GM18519 (cell line): ENCODE measurements at regions not wholly inside any gene's neighbourhood (a gene's known extent, or its start where the extent isn't known, plus 50 kb on each side); places are given as distances from the start of the nearest gene placed in this dataset.
"Not testable (repeated sequence)": the region's sequence is repeated elsewhere in the genome, so short reads cannot be mapped to it uniquely, and the experiment has no call there.

Experiments used
- ATAC-seq: cut with Tn5 transposase; IDR thresholded peaks from one replicate; pipeline ENCODE4 v1.9.1; 2021; ENCODE audit warnings: mild to moderate bottlenecking, moderate library complexity; ENCODE audit not compliant: unreplicated experiment, low FRiP score

DNA sequence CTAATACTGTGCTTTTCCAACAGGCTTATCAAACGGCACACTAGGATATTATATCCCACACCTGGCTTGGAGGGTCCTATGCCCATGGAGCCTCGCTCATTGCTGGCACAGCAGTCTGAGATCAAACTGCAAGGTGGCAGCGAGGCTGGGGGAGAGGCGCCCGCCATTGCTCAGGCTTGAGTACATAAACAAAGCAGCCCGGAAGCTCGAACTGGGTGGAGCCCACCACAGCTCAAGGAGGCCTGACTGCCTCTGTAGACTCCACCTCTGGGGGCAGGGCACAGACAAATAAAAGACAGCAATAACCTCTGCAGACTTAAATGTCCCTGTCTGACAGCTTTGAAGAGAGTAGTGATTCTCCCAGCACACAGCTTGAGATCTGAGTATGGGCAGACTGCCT is 128.0 kb upstream of the CAV2 start:
- not testable (repeated sequence) for ATAC-seq

DNA sequence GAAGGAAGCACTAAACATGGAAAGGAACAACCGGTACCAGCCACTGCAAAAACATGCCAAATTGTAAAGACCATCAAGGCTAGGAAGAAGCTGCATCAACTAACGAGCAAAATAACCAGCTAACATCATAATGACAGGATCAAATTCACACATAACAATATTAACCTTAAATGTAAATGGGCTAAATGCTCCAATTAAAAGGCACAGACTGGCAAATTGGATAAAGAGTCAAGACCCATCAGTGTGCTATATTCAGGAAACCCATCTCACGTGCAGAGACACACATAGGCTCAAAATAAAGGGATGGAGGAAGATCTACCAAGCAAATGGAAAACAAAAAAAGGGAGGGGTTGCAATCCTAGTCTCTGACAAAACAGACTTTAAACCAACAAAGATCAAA is 126.3 kb upstream of the CAV2 start:
- ATAC-seq: not testable (repeated sequence)

DNA sequence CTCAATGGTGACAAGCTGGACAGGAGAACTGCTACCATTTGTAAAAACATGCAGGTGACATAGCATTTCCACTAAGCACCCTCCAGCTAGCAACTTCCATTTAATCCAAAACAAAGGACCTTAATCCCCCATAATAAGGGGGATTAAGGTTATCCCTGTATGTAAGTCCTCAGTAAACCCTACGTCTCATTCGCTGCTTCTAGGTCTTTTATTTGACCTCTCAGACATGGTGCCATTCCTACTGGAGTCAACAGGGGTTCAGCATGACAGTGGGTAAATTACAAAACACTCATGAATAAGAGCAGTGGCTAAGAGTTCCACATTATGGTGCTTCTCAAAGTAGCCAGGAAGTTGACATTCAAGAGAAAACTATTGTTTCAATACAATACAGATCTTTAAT is 121.8 kb upstream of the CAV2 start:
- no peak for ATAC-seq

DNA sequence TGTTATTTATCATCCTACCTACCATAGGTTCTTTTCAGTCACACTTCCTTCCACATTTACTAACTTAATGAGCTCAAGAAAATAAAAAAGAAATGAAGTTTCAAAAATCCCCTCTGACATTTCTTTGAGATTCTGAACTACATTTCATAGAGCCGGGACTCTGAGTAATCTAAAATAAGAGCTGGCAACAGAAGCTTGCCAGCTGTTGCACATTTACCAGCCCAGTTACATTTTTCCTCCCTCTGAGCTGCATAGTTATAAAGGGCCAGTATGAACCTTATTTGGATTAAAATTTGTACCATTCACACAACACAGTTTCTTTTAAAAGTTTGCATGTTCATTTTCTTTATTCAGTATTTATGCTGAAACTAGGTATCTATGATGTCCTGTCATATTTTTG is 119.5 kb upstream of the CAV2 start:
- no peak for ATAC-seq

DNA sequence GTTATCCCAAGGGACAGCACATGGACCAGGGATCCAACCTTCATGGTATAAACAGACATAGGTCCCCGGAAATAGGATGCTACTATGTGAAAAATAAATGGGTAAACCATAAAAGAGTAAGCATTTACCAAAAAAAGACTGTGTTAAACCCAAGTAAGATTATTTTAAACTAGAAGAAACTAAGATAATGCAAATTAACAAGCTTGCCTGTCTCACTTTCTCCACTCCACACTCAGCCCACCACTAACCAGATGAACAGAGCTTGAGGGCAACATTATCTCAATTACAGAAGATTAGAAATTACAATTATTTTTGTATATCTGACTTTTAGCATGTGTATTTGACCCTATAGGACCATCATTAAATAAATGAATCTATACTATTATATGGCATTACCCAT is 117.2 kb upstream of the CAV2 start:
- ATAC-seq: no peak

DNA sequence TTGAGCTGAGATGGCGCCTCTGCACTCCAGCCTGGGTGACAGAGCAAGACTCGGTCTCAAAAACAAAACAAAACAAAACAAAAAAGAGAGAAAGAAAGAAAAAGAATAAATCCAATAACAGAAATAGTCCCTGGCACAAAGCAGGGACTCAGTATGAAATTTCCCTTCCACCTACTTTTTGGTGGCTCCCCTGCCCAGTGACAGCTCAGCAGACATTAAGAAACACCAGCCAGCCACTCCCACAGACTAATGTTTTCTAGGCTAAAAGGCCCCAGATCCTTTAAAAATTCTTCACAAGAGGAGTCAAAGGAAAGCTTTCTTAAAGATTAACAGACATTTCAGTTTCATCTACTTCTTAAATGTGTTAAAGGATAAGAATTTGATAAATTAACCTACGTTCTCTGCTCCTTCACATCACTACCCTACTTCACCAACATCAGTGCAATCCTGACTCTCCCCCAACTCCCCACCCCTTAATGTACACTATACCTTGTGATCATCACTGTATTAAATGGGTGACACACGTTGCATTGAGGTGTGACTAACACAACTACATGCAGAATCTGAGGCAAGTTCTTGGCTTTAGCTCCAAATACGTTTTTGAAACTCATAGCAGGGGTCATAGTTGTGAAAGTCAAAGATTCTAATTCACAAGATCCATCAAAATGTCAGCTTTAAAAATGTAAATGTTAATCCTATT is 114.5 kb upstream of the CAV2 start:
- no peak for ATAC-seq

DNA sequence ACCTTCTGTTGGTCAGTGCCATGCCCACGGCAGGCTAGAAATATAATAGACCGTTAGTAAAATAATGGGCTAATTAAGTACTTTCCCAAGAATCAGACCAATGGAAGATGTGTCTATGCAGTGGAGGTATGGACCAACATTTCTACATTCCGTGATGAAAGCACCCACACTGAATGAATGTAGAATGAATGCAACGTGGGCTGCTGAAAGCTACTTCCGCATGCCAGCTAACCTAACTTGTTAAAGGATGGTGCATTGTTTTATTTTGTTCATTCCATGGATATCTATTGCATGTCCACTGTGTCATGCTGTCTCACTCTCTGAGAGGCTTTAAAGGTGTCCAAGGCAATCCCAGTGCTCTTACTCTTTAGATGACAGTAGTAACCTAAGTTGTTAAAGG is 112.9 kb upstream of the CAV2 start:
- no peak for ATAC-seq

DNA sequence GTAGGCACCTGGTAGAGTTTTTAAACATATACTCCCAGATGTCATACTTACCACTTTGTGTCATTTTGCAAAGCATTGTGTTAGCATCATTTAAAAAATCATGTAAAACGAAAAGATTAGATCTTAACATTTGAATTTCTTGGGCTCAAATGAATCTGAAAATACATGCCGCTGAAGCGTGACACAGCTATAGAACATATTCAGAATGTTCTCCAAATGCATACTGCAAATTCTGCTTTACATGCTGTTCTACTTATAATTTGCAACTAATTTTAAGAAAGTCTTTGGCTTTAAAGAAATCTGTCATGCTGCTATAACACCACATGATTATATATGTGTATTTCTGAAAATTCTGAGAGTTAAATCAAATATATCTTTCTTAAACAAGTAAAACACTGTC is 109.2 kb upstream of the CAV2 start:
- no peak for ATAC-seq

DNA sequence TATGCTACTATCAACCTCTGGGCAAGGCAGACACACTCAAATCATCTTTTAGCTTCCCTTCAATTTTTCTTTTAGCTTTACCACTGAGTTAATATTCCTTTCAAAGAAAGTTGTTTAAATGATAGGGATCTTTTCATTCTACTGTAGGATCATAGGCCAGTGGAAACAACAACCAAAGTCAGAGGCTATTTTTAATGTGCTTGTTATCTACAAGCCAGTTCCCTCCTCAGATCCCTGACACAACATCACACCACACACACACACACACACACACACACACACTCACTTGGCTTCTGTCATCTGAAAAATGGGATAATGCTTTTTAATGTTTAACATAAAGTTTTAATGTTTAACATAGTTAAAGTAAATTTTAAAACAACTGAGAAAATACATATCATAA is 106.7 kb upstream of the CAV2 start:
- ATAC-seq: no peak

DNA sequence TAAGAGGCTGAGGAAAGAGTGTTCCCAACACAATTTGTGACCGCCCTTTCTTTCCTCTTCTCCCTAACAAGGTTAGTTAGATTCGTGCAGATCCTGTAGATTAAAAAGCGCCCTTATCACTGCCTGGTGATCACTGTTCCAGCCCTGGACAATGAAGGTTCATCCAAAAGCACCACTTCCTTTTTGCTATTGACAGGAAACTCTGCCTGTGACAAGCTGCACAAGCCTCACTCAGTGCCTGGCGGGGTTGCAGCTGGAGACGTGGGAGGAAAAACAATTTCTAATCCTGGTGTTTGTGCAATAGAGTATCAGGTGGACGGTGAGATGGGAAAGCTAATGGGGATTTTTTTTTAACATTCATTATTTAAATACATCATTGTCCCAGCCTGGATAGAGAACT is 105.9 kb upstream of the CAV2 start:
- ATAC-seq: no peak

DNA sequence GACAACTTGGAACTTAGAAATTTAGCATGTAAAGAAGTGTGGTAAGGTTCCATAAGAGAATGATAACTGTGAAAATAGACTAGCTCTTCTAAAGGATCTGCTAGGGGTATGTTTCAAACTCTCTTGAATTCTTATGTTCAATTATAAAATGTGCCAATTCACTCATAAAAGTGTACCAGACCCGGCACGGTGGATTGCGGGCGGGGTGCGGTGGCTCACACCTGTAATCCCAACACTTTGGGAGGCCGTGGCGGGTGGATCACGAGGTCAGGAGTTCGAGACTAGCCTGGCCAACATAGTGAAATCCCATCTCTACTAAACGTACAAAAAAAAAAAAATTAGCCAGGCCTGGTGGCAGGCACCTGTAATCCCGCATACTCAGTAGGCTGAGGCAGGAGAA is 105.4 kb upstream of the CAV2 start:
- ATAC-seq: no peak

DNA sequence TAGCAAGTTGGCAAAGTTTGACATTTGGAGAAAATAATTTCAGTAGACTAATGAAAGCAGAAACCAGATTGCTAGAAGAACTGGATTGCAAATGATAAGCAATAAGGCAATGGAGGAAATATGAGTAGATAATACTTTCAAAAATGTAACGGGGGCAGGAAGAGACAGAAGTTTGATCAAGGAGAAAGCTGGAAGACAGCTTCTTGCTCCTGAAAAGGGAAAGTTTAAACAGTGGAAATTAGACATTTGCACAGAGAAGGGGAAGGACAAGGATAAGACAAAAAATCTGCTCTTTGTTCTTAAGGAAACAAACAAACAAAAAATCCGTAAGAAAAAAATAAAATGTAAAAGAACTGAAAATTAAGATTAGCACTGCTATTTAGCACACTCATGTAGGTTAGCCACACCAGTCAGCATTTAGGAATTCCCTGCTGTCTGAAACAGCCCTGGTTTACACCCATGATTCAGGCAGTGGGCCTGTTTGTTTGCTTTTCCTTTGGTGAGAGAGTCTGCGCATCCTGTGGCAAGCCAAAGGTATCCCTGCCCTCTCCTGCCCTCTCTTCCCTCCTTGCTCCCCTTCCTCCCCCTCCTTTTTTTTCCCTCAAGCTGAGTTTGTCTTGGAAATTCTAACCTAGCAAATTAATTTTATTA is 104.3 kb upstream of the CAV2 start:
- no peak for ATAC-seq

DNA sequence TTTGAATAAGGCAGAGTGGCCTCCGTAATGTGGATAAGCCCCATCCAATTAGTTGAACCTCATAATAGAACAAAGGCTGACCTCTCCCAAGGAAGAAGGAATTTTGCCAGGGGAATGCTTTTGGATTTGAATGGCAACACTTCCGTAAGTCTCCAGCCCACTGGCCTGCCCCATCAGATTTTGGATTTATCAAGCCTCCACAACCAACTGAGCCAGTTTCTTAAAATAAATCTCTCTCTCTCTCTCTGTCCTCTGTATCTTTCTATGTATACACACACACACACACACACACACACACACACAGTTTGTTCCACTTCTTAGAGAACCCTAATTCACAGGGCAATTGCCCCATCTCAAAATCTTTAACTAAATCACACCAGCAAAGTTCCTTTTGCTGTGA is 100.9 kb upstream of the CAV2 start:
- no peak for ATAC-seq

DNA sequence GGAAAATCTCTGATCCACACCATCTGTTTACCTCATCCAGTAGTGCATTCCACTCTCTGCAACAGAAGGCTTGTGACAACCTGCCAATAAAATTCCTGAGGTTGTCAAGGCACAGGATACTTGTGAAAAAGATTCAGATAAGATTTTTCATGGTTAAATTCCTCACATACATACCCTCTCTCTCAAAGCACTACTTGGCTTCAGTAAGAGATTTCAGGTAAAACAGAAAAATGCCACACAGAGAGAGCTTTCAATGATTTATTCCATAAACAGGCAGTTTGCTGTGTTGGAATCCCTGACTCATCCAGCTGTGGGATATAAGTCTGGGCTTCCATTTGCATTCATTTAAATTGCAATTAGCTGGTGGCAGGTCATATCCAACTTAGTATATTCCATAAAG is 99.7 kb upstream of the CAV2 start:
- no peak for ATAC-seq

DNA sequence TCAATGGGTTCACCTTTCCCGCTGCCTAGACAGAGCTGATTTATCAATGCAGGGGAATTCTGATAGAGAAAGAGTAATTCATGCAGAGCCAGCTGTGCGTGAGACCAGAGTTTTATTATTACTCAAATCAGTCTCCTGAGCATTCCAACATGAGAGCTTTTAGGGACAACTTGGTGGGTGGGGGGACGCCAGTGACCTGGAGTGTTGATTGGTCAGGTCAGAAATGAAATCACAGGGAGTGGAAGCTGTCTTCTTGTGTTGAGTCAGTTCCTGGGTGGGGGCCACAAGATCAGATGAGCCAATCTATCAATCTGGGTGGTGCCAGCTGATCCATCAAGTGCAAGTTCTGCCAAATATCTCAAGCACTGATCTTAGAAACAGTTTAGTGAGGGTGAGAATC is 99.0 kb upstream of the CAV2 start:
- no peak for ATAC-seq

DNA sequence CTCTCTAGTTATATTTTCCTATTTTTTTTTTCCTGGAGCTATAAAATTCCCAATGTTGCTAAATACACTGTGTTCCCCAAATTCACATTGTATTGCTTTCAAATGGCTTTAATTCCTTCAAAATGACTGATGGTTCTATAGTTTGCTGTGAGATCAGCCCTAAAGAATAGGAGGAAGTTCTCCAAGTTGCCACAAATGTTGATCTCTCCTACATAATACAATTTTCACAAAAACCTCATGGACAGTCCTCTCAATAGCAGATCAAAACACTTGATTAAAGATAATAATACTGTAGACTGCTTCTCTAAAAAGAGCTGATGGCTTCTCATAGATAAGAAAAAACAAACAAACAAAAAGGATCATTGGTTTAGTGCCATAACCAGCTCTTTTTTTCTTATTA is 97.8 kb upstream of the CAV2 start:
- no peak for ATAC-seq

DNA sequence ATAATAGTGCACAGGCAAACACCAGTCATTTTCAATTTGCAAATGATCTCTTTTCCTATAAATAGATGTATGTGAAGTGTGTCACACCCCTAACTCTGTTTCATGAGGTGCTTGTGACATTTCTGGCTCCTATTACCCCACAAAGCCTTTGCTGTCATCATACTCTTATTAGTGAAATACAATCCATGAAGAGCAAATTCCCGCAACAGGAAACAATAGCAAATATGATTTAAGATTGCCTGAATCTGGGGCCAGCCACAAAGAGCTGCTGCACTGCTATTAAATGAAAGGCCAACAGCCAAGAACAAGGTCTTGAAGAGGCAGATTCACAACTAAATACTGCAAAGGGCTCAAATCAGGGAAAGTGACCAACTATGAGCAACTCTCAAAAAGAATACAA is 96.3 kb upstream of the CAV2 start:
- ATAC-seq: no peak

DNA sequence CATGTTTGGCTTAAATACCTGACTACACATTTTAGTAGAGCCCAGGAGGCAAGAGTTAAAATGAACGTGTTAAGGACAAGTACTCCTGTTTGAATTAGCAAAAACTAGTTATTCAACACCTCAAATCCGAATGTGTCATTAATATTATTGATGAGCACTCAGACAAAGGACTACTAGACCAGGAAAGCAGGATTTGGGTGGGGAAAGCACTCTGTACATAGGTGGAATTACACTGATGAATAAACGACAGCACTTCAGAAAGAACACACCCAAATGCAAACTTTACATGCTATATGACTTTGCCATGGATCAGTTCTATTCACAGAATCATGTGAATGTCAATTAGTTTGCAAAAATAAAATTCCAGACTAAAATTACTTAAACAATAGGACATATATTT is 95.1 kb upstream of the CAV2 start:
- ATAC-seq: no peak

DNA sequence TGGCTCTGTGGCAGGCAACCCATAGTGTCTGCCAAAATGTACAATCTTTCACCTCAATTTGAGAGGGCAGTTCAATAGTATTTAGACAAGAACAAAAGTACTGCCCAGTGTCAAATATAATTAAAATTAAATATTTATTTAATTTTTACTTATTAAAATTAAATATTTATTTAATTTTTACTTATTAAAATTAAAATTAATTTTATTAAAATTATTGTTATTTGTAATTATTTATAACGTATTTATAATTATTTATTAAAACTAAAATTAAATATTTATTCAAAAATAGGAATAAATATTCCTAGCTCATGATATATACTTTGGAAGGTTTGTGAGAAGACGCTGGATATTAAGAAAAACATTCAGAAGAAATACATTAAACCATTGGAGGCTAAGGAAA is 93.7 kb upstream of the CAV2 start:
- no peak for ATAC-seq

DNA sequence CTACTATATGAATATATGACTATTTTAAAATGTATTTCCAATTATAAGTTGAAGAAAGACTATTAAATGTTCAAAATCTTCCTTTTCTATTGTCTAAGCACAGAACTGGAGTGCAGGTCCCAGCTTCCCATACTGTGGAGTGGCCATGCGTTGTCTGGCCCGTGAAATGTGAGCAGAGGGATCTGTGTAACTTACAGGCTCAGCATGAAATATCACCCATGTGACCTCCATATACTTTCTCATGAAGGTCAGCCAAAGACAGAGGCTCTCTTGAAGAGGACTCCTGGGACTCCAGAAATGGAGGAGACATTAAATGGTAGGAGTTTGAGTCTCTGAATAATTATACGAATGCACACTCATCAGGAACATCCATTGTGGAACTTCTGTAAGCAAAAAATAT is 92.4 kb upstream of the CAV2 start:
- ATAC-seq: no peak

DNA sequence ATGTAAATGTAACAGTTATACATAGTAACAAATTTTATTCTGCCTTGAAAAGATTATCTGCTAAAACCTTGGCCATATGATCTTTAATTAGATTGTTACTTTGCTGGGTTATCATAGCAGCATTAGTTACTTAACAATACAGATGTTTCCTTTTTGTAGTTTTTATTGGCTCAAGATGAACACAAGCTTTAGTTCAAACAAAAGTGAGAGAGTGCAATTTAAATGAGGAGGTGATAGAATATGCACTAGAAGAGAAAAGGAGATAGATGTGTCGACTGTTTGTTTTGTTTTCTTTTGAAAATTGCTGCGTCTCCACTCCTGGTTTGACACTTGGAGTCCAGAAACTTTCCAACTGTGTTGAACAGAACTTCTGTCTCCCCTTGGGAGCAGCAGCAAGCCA is 91.4 kb upstream of the CAV2 start:
- no peak for ATAC-seq

DNA sequence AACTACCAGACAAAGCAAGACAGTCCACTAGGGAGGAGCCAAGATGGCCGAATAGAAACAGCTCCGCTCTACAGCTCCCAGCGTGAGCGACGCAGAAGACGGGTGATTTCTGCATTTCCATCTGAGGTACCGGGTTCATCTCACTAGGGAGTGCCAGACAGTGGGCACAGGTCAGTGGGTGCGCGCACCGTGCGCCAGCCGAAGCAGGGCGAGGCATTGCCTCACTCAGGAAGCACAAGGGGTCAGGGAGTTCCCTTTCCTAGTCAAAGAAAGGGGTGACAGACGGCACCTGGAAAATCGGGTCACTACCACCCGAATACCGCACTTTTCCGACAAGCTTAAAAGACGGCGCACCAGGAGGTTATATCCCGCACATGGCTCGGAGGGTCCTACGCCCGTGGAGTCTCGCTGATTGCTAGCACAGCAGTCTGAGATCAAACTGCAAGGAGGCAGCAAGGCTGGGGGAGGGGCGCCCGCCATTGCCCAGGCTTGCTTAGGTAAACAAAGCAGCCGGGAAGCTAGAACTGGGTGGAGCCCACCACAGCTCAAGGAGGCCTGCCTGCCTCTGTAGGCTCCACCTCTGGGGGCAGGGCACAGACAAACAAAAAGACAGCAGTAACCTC is 90.6 kb upstream of the CAV2 start:
- not testable (repeated sequence) for ATAC-seq
